ENCODE measurements at regions not wholly inside any gene's neighbourhood (a gene's known extent, or its start where the extent isn't known, plus 50 kb on each side); places are given as distances from the start of the nearest gene placed in this dataset.
A peak's percentile ranks its signal among the peaks of the same experiment; 100 is the strongest.

GRCh38 chrX:151239751-151240150 is 63.4 kb downstream of the GPR50 start:
- Histone ChIP-seq H2AK5ac (ENCODE audit: low read depth, low read length) (no peak overlapping the region), H3K36me3 (replicated peaks in 1 of 2; ENCODE audit: control insufficient read depth in 2 of 2, insufficient read depth in 2 of 2, low read length in 2 of 2) (no peaks in the 10 kb centered on the region), H2BK12ac (ENCODE audit: low read length) (no peak overlapping the region), H2BK15ac (ENCODE audit: low read length) (no peak overlapping the region), H3K23ac (ENCODE audit: low read depth, low read length, poor library complexity) (no peak overlapping the region), H3K4me3 (ENCODE audit: low read length in 2 of 2) (no peak overlapping the region), H3K4me1 (ENCODE audit: control insufficient read depth in 2 of 2, insufficient read depth in 1 of 2, low read depth in 1 of 2, low read length in 2 of 2) (peaks cover 0 to 4% of the 10 kb centered on the region in 2 donors), H3K18ac (ENCODE audit: low read length) (no peak overlapping the region), H2BK120ac (ENCODE audit: low read depth, low read length) (no peak overlapping the region), H3K27me3 (ENCODE audit: control insufficient read depth in 3 of 3, insufficient read depth in 3 of 3, low read depth in 1 of 3, low read length in 3 of 3) (peaks cover 0 to 5% (median 0%) of the 10 kb centered on the region in 3 experiments), H4K8ac (ENCODE audit: low read depth, low read length) (no peak overlapping the region), H3K9me3 (replicated peaks in 1 of 2; ENCODE audit: control insufficient read depth in 2 of 2, insufficient read depth in 1 of 2, low read depth in 1 of 2, low read length in 2 of 2) (no peaks in the 10 kb centered on the region), H3K27ac (replicated peaks; ENCODE audit: low read length) (peak overlapping the region; percentile 77), H3K4ac (ENCODE audit: low read length) (no peak overlapping the region), H3K4me2 (ENCODE audit: insufficient read depth, low read length, poor library complexity, severe bottlenecking) (no peak overlapping the region), H3K14ac (ENCODE audit: low read length) (no peak overlapping the region), H3K9ac (ENCODE audit: low read depth, low read length, poor library complexity) (no peak overlapping the region), H2AFZ (ENCODE audit: low read length) (no peak overlapping the region), H3K79me1 (ENCODE audit: low read depth, low read length) (no peaks in the 10 kb centered on the region), H4K91ac (ENCODE audit: low read depth, low read length, poor library complexity) (no peak overlapping the region), H2BK5ac (ENCODE audit: low read length) (no peak overlapping the region)
- DNase-seq (ENCODE audit: low spot score), result peak; percentile 46
- WGBS, 2 donors (ENCODE audit: extremely low coverage in 2 of 2, insufficient read length in 2 of 2, insufficient replicate concordance in 1 of 2), result no CpG with 5 or more reads among the region's 4 CpGs

DNA sequence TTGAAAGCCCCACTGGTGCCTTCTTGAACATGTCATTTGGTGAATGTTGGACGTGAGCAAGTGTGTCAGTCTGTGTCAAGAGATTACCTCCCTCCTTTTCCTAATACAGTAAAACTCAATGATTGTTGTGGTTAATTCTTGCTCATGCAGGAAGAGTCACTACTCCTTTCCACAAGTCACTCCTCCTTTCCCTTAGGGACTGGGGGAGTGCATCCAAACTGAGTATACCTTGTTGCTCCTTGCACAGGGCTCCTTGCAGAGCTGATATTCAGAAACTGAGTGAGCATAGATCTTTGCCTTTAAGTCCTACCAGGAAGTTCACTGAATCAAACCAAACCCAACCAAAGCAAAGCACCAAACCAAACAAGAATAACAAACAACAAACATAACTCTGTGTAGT is 63.9 kb downstream of the GPR50 start:
- H3K9me3 ChIP-seq (replicated peaks in 1 of 2; ENCODE audit: control insufficient read depth in 2 of 2, insufficient read depth in 1 of 2, low read depth in 1 of 2, low read length in 2 of 2), result no peaks in the 10 kb centered on the region
- no peak overlapping the region for H2BK5ac ChIP-seq (ENCODE audit: low read length)
- no peak overlapping the region for H3K23ac ChIP-seq (ENCODE audit: low read depth, low read length, poor library complexity)
- no peak overlapping the region for H3K18ac ChIP-seq (ENCODE audit: low read length)
- no peak overlapping the region for H3K9ac ChIP-seq (ENCODE audit: low read depth, low read length, poor library complexity)
- no CpG with 5 or more reads among the region's 1 CpG for WGBS, 2 donors (ENCODE audit: extremely low coverage in 2 of 2, insufficient read length in 2 of 2, insufficient replicate concordance in 1 of 2)
- H2BK120ac ChIP-seq (ENCODE audit: low read depth, low read length), result no peak overlapping the region
- H3K14ac ChIP-seq (ENCODE audit: low read length), result no peak overlapping the region
- peak overlapping the region; percentile 77 for H3K27ac ChIP-seq (replicated peaks; ENCODE audit: low read length)
- H3K4me3 ChIP-seq (ENCODE audit: low read length in 2 of 2), result no peak overlapping the region
- no peak overlapping the region for H2AK5ac ChIP-seq (ENCODE audit: low read depth, low read length)
- no peaks in the 10 kb centered on the region for H3K36me3 ChIP-seq (replicated peaks in 1 of 2; ENCODE audit: control insufficient read depth in 2 of 2, insufficient read depth in 2 of 2, low read length in 2 of 2)
- H3K4me2 ChIP-seq (ENCODE audit: insufficient read depth, low read length, poor library complexity, severe bottlenecking), result no peak overlapping the region
- H2AFZ ChIP-seq (ENCODE audit: low read length), result no peak overlapping the region
- H4K8ac ChIP-seq (ENCODE audit: low read depth, low read length), result no peak overlapping the region
- no peak overlapping the region for H4K91ac ChIP-seq (ENCODE audit: low read depth, low read length, poor library complexity)
- no peaks in the 10 kb centered on the region for H3K79me1 ChIP-seq (ENCODE audit: low read depth, low read length)
- H3K4me1 ChIP-seq (ENCODE audit: control insufficient read depth in 2 of 2, insufficient read depth in 1 of 2, low read depth in 1 of 2, low read length in 2 of 2), result peaks cover 0 to 4% of the 10 kb centered on the region in 2 donors
- no peak overlapping the region for H2BK12ac ChIP-seq (ENCODE audit: low read length)
- peaks cover 0 to 5% (median 0%) of the 10 kb centered on the region in 3 experiments for H3K27me3 ChIP-seq (ENCODE audit: control insufficient read depth in 3 of 3, insufficient read depth in 3 of 3, low read depth in 1 of 3, low read length in 3 of 3)
- H2BK15ac ChIP-seq (ENCODE audit: low read length), result no peak overlapping the region
- H3K4ac ChIP-seq (ENCODE audit: low read length), result no peak overlapping the region
- no peak for DNase-seq (ENCODE audit: low spot score)

DNA sequence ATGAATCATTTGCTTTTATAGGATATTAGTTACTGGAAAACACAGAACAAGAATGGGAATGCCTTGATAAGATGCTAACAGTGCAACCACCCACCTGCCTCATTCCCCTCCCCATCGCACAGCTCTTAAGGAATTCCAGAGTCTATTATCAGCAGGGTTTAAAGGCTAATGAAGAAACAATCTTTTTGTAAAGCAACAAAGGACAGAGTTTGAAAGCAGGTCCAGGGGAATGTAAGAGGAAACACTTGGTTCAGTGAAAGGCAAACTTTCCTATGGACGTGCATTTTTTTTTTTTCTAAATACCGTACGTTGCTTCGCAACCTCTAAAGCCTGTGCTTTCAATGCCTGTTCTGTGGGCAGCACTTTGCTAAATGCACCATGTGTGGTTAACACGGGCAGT is 92.5 kb downstream of the GPR50 start:
- peaks cover 0 to 5% (median 0%) of the 10 kb centered on the region in 3 experiments for H3K27me3 ChIP-seq (ENCODE audit: control insufficient read depth in 3 of 3, insufficient read depth in 3 of 3, low read depth in 1 of 3, low read length in 3 of 3)
- H3K18ac ChIP-seq (ENCODE audit: low read length), result no peak overlapping the region
- H3K4me1 ChIP-seq (ENCODE audit: control insufficient read depth in 2 of 2, insufficient read depth in 1 of 2, low read depth in 1 of 2, low read length in 2 of 2), result peaks cover 0 to 9% of the 10 kb centered on the region in 2 donors
- no peak overlapping the region for H4K91ac ChIP-seq (ENCODE audit: low read depth, low read length, poor library complexity)
- H3K9me3 ChIP-seq (replicated peaks in 1 of 2; ENCODE audit: control insufficient read depth in 2 of 2, insufficient read depth in 1 of 2, low read depth in 1 of 2, low read length in 2 of 2), result no peaks in the 10 kb centered on the region
- no peak overlapping the region for H3K23ac ChIP-seq (ENCODE audit: low read depth, low read length, poor library complexity)
- H2BK5ac ChIP-seq (ENCODE audit: low read length), result no peak overlapping the region
- no peak overlapping the region for H2BK12ac ChIP-seq (ENCODE audit: low read length)
- no peak overlapping the region for H2BK120ac ChIP-seq (ENCODE audit: low read depth, low read length)
- H3K79me1 ChIP-seq (ENCODE audit: low read depth, low read length), result no peaks in the 10 kb centered on the region
- H2AFZ ChIP-seq (ENCODE audit: low read length), result no peak overlapping the region
- no peak overlapping the region for H2BK15ac ChIP-seq (ENCODE audit: low read length)
- H3K4me2 ChIP-seq (ENCODE audit: insufficient read depth, low read length, poor library complexity, severe bottlenecking), result no peak overlapping the region
- no peak overlapping the region for H3K9ac ChIP-seq (ENCODE audit: low read depth, low read length, poor library complexity)
- no CpG with 5 or more reads among the region's 6 CpGs for WGBS, 2 donors (ENCODE audit: extremely low coverage in 2 of 2, insufficient read length in 2 of 2, insufficient replicate concordance in 1 of 2)
- H3K4me3 ChIP-seq (ENCODE audit: low read length in 2 of 2), result no peak overlapping the region
- H4K8ac ChIP-seq (ENCODE audit: low read depth, low read length), result no peak overlapping the region
- H3K27ac ChIP-seq (replicated peaks; ENCODE audit: low read length), result peak overlapping the region; percentile 95
- no peaks in the 10 kb centered on the region for H3K36me3 ChIP-seq (replicated peaks in 1 of 2; ENCODE audit: control insufficient read depth in 2 of 2, insufficient read depth in 2 of 2, low read length in 2 of 2)
- H3K14ac ChIP-seq (ENCODE audit: low read length), result no peak overlapping the region
- no peak overlapping the region for H2AK5ac ChIP-seq (ENCODE audit: low read depth, low read length)
- H3K4ac ChIP-seq (ENCODE audit: low read length), result no peak overlapping the region
- DNase-seq (ENCODE audit: low spot score), result peak; percentile 67

DNA sequence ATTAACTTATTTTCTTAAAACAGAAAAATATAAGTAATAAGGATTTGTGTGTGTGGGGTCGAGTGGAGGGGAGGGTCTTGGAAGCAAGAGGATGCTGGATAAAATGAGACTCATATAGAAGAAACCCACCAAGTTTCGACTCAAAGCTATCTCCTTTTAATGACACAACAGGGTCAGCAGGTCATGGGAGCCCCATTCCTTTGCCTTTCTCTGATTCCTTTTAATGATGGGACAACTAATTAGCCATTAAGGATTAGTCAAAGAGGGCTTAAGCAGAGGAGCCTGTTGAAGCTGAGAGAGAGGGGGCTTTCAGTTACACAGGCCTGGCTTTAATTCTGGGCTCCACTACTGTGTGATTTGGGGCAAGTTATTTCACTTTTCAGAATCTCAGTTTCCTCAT is 102.8 kb downstream of the GPR50 start:
- H3K4me3 ChIP-seq (ENCODE audit: low read length in 2 of 2), result no peak overlapping the region
- H3K14ac ChIP-seq (ENCODE audit: low read length), result no peak overlapping the region
- H3K79me1 ChIP-seq (ENCODE audit: low read depth, low read length), result no peaks in the 10 kb centered on the region
- H2AK5ac ChIP-seq (ENCODE audit: low read depth, low read length), result no peak overlapping the region
- H3K36me3 ChIP-seq (replicated peaks in 1 of 2; ENCODE audit: control insufficient read depth in 2 of 2, insufficient read depth in 2 of 2, low read length in 2 of 2), result no peaks in the 10 kb centered on the region
- no peaks in the 10 kb centered on the region for H3K9me3 ChIP-seq (replicated peaks in 1 of 2; ENCODE audit: control insufficient read depth in 2 of 2, insufficient read depth in 1 of 2, low read depth in 1 of 2, low read length in 2 of 2)
- H2BK120ac ChIP-seq (ENCODE audit: low read depth, low read length), result no peak overlapping the region
- no peak overlapping the region for H3K4ac ChIP-seq (ENCODE audit: low read length)
- H2BK5ac ChIP-seq (ENCODE audit: low read length), result no peak overlapping the region
- H4K91ac ChIP-seq (ENCODE audit: low read depth, low read length, poor library complexity), result no peak overlapping the region
- no CpG with 5 or more reads among the region's 2 CpGs for WGBS, 2 donors (ENCODE audit: extremely low coverage in 2 of 2, insufficient read length in 2 of 2, insufficient replicate concordance in 1 of 2)
- no peak overlapping the region for H3K9ac ChIP-seq (ENCODE audit: low read depth, low read length, poor library complexity)
- no peak overlapping the region for H3K27ac ChIP-seq (replicated peaks; ENCODE audit: low read length)
- DNase-seq (ENCODE audit: low spot score), result peak; percentile 67
- no peak overlapping the region for H4K8ac ChIP-seq (ENCODE audit: low read depth, low read length)
- no peak overlapping the region for H2BK15ac ChIP-seq (ENCODE audit: low read length)
- H3K27me3 ChIP-seq (ENCODE audit: control insufficient read depth in 3 of 3, insufficient read depth in 3 of 3, low read depth in 1 of 3, low read length in 3 of 3), result no peaks in the 10 kb centered on the region
- H2BK12ac ChIP-seq (ENCODE audit: low read length), result no peak overlapping the region
- no peak overlapping the region for H3K23ac ChIP-seq (ENCODE audit: low read depth, low read length, poor library complexity)
- peaks cover 0 to 3% of the 10 kb centered on the region in 2 donors for H3K4me1 ChIP-seq (ENCODE audit: control insufficient read depth in 2 of 2, insufficient read depth in 1 of 2, low read depth in 1 of 2, low read length in 2 of 2)
- H2AFZ ChIP-seq (ENCODE audit: low read length), result no peak overlapping the region
- no peak overlapping the region for H3K18ac ChIP-seq (ENCODE audit: low read length)
- no peak overlapping the region for H3K4me2 ChIP-seq (ENCODE audit: insufficient read depth, low read length, poor library complexity, severe bottlenecking)
